HFF-Myc (cell line): ENCODE measurements at regions not wholly inside any gene's neighbourhood (a gene's known extent, or its start where the extent isn't known, plus 50 kb on each side); places are given as distances from the start of the nearest gene placed in this dataset.
"Not testable (repeated sequence)": the region's sequence is repeated elsewhere in the genome, so short reads cannot be mapped to it uniquely, and the experiment has no call there.

Experiments used
- DNase-seq: peaks from one replicate; pipeline ENCODE4 v3.0.0-alpha.2; 2011; ENCODE audit warnings: low read depth; ENCODE audit errors: extremely low read depth
- H3K4me3 ChIP-seq: replicated peaks from 2 replicates; pipeline ENCODE4 v1.5.1; 2011; ENCODE audit warnings: low read depth, mild to moderate bottlenecking, control low read depth, low read length
- TF ChIP-seq, protein P1 (sequence below): IDR thresholded peaks from 2 replicates; pipeline ENCODE4 v1.5.1; 2012; ENCODE audit warnings: mild to moderate bottlenecking, low read depth, low read length, control low read depth; ENCODE audit errors: missing control alignments

DNA sequence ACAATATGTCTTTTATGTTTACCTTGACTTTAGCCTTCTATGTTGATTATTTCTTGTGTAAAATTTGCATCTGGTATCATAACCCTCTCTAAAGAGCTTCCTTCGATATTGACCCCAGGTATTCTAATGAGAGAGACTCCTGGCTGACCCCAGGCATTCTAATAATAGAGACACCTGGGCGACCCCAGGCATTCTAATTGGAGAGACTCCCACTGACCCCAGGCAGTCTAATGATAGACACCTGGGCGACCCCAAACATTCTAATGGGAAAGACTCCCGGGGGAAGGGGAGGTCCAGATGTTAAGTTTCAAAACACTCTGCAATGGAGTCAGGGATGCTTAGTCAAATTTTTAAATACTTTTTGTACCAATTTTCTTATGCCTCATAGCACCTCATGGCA, 726.4 kb downstream of the COL12A1 start:
- H3K4me3 ChIP-seq: no peak overlapping the region
- no peak for DNase-seq
- TF ChIP-seq, protein P1, sequence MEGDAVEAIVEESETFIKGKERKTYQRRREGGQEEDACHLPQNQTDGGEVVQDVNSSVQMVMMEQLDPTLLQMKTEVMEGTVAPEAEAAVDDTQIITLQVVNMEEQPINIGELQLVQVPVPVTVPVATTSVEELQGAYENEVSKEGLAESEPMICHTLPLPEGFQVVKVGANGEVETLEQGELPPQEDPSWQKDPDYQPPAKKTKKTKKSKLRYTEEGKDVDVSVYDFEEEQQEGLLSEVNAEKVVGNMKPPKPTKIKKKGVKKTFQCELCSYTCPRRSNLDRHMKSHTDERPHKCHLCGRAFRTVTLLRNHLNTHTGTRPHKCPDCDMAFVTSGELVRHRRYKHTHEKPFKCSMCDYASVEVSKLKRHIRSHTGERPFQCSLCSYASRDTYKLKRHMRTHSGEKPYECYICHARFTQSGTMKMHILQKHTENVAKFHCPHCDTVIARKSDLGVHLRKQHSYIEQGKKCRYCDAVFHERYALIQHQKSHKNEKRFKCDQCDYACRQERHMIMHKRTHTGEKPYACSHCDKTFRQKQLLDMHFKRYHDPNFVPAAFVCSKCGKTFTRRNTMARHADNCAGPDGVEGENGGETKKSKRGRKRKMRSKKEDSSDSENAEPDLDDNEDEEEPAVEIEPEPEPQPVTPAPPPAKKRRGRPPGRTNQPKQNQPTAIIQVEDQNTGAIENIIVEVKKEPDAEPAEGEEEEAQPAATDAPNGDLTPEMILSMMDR: no peak

DNA sequence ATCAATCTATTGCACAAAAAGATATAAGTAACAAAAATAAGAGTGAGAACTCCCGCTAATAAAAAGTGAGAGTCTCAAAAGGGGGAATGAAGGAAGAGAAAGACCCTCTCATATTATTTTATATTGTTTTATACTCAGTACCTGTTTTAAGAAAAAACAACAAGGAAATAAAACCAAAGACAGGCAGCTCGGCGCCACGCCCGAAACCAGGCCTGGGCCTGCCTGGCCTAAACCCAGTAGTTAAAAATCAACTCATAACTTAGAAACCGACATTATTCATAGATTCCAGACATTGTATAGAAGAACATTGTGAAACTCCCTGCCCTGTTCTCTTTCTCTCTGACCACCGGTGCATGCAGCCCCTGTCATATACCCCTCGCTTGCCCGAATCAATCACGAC, 731.8 kb downstream of the COL12A1 start:
- not testable (repeated sequence) for DNase-seq, H3K4me3 ChIP-seq

DNA sequence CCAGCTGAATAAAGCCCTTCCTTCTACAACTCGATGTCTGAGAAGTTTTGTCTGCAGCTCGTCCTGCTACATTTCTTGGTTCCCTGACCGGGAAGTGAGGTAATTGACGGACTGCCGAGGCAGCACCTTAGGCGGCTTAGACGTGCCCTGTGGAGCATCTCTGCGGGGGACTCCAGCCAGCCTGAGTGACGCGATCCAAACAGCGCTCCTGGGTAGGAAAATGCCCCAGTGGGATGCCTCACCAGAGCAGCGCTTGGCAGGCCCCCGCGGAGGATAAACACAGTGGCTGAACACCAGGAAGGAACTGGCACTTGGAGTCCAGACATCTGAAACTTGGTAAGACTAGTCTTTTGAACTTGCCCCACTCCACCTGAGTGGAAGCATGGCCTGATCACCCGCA, 737.3 kb downstream of the COL12A1 start:
- not testable (repeated sequence) for DNase-seq, H3K4me3 ChIP-seq

DNA sequence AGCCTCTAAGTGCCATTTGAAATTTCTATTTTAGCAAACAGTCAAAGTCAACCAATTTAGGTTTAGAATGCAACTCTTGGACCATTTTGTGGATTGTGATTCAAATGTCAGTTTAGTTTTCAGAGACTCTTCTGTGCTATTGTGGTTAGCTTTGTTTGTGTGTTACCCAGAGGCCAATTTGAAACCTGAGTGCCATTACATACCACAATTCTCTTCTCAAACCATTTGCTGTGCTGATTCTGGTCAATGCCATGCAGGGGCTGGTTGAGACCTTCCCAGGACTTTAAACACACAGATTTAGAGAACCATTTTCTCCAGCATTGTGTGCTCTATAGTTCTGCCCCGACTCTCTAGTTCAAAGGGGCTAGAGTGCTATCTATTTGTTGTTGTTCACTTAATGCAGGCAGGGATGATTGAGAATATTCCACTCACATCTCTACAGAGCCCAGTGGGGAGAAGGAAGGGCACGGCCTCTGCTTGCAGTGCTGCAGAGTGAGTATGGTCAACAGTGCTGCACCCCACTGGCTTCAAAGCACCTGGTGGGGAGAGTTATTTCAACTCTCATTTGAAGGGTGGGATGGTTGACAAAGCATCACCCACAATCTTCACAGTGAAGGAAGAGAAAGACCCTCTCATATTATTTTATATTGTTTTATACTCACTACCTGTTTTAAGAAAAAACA, 738.2 kb downstream of the COL12A1 start:
- peak; percentile 11 for DNase-seq
- TF ChIP-seq, protein P1: no peak
- H3K4me3 ChIP-seq: no peak overlapping the region

DNA sequence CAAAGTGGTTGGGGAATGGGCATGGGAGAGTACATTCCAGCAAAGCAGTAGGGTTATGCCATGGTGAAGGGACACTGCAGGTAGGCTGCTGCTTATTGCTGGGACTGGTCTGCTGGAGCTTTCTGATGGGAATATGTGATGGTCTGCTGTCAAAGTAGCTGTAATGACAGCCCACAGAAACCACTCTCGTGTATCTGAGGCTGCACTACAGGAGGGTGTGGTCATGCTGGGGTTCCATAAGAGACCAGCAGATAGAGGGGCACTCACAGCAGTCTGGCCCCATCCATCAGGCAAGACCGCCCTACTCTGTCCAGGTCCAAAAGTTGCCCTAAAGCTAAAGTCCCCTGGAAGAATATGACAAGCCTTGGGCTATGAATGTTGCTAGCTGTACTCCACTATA, 739.3 kb downstream of the COL12A1 start:
- no peak overlapping the region for H3K4me3 ChIP-seq
- TF ChIP-seq, protein P1: no peak
- no peak for DNase-seq

DNA sequence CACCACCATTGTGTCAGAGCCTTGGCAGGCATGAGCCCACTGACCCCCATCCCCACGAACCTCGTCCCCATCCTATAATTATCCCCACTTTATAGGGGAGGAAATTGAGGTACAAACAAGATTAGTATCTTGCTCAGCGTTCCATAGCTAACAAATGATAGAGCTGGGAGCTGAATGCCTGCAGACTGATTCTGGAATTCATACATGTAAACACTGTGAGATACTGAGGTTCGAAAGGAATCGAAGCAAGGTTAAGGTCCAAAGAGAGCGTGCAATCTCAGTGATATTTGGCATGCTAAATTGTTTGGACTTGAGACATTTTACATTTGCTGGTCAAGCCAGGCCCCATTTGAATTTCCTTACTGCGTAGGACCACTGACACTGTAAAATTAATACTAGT, 746.6 kb downstream of the COL12A1 start:
- H3K4me3 ChIP-seq: no peak overlapping the region

DNA sequence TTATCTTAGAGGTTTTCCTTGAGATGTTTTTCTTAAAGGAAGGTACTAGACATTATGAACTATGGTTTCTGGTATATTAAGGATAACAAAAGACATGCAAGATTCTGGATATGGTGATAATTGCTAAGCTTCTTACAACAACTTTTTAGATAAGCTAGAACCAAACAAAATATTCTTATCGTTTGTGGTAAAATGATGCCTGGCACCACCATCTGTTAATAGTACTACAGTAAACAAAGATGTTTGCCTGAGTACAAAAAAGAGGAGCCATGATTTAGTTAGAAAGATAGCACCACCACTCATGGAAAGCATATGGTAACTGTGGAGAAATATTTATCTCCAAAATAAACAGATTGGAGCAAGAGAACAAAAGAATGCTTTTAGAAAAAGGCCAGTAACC, 747.3 kb downstream of the COL12A1 start:
- TF ChIP-seq, protein P1: no peak
- no peak for DNase-seq
- H3K4me3 ChIP-seq: no peak overlapping the region

More for the DNA sequence above, 746.6 kb downstream of the COL12A1 start:
- TF ChIP-seq, protein P1: no peak
- DNase-seq: no peak

DNA sequence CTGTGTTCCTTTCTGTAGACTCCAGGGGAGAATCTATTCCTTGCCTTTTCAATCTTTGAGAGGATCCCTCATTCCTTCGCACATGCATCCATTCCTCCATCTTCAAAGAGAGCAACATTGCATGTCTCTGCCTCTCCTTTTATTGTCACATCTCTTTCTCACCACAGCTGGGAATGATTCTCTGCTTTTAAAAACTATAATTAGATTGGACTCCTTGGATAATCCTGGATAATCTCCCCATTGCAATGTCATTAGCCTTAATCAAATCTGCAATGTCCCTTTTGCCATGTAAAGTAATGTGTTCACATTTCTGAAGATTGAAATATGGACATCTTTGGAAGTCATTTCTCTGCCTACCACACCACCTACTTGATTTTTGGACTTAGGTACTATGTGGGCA, 750.1 kb downstream of the COL12A1 start:
- TF ChIP-seq, protein P1: no peak
- no peak overlapping the region for H3K4me3 ChIP-seq
- DNase-seq: no peak
